ENCODE measurements at regions not wholly inside any gene's neighbourhood (a gene's known extent, or its start where the extent isn't known, plus 50 kb on each side); places are given as distances from the start of the nearest gene placed in this dataset.
A peak's percentile ranks its signal among the peaks of the same experiment; 100 is the strongest.

DNA sequence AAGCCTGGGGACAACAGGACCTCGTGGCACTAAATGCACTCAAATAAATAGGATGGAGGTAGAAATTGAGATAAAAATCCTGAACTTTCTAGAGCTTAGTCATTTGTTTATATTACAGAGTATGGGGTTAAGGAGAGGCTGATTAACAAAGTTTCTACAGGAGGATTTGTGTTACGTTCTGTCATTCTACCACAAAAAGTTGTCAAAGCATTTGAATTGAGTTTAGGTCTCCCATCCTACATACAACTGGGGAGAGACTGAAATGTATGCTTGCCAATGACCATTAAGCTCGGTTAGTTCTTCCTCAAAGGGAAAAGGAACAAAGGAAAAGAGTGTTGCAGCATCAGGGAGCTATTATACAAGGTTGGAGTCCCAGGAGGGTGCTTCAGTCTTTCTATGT lies 597.9 kb downstream of the COL12A1 start:
- no peak overlapping the region for H3K27ac ChIP-seq
- ATAC-seq: no peak
- intact Hi-C loops (cut with DNase I): no loop called here

GRCh38 chr6:74607468-74607867 lies 598.4 kb downstream of the COL12A1 start:
- ATAC-seq: no peak
- TF ChIP-seq, protein P1, sequence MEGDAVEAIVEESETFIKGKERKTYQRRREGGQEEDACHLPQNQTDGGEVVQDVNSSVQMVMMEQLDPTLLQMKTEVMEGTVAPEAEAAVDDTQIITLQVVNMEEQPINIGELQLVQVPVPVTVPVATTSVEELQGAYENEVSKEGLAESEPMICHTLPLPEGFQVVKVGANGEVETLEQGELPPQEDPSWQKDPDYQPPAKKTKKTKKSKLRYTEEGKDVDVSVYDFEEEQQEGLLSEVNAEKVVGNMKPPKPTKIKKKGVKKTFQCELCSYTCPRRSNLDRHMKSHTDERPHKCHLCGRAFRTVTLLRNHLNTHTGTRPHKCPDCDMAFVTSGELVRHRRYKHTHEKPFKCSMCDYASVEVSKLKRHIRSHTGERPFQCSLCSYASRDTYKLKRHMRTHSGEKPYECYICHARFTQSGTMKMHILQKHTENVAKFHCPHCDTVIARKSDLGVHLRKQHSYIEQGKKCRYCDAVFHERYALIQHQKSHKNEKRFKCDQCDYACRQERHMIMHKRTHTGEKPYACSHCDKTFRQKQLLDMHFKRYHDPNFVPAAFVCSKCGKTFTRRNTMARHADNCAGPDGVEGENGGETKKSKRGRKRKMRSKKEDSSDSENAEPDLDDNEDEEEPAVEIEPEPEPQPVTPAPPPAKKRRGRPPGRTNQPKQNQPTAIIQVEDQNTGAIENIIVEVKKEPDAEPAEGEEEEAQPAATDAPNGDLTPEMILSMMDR (IDR thresholded peaks at IDR 0.05): no peak
- no peak for TF ChIP-seq POLR2A (IDR thresholded peaks at IDR 0.05)
- WGBS, 2 donors: 79 to 81% methylated on average over 1 of the region's 1 CpG
- Histone ChIP-seq H3K36me3 (replicated peaks in 1 of 2; ENCODE audit: insufficient read depth in 1 of 2, low read depth in 2 of 2) (no peaks in the 10 kb centered on the region), H3K27ac (no peak overlapping the region), H3K4me1 (no peaks in the 10 kb centered on the region), H3K9me3 (no peaks in the 10 kb centered on the region), H3K4me3 (no peak overlapping the region), H3K27me3 (no peaks in the 10 kb centered on the region)
- DNase-seq: no peak
- intact Hi-C loops (cut with DNase I): no loop called here

More for the DNA sequence above, 597.9 kb downstream of the COL12A1 start:
- WGBS, 2 donors: 61 to 85% methylated on average over 3 of the region's 3 CpGs
- DNase-seq: no peak
- H3K9me3 ChIP-seq: no peaks in the 10 kb centered on the region
- TF ChIP-seq, protein P1 (IDR thresholded peaks at IDR 0.05): no peak
- no peak for TF ChIP-seq POLR2A (IDR thresholded peaks at IDR 0.05)
- no peaks in the 10 kb centered on the region for H3K36me3 ChIP-seq (replicated peaks in 1 of 2; ENCODE audit: insufficient read depth in 1 of 2, low read depth in 2 of 2)
- H3K4me1 ChIP-seq: no peaks in the 10 kb centered on the region
- H3K27me3 ChIP-seq: no peaks in the 10 kb centered on the region
- H3K4me3 ChIP-seq: no peak overlapping the region

DNA sequence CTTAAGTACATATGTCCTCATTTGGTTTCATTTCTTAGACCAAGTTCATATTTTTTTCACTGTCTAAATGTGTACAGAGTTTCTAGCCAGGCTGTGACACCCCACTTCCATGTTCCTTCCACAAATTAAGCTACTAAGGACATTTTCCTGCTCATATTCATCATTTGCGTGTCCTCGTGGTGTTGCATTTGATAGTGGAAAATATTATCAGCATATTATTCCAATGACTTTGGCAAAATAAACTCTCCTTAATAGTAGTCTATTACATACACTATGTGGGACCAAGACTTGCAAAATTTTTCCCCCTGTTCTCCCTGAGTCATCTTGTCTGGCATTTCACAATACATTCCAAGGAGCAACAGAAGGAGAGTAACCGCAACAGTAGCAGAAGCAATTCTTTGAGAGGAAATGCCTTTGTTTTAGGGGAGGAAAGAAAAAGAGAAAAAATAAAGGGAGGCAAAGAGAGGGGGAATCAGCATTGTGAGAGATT lies 599.2 kb downstream of the COL12A1 start:
- ATAC-seq: peak; percentile 38
- WGBS, 2 donors: 73 to 74% methylated on average over 3 of the region's 3 CpGs
- DNase-seq: peak in 1 of 4 donors; percentile 6

GRCh38 chr6:74605922-74606581 lies 599.8 kb downstream of the COL12A1 start:
- Histone ChIP-seq H3K27me3 (no peaks in the 10 kb centered on the region), H3K9me3 (no peaks in the 10 kb centered on the region), H3K36me3 (replicated peaks in 1 of 2; ENCODE audit: insufficient read depth in 1 of 2, low read depth in 2 of 2) (no peaks in the 10 kb centered on the region), H3K4me3 (no peak overlapping the region), H3K27ac (no peak overlapping the region), H3K4me1 (peaks cover 4% of the 10 kb centered on the region)
- ATAC-seq (no peak), DNase-seq (no peak)
- TF ChIP-seq POLR2A (IDR thresholded peaks at IDR 0.05): no peak
- TF ChIP-seq, protein P1 (IDR thresholded peaks at IDR 0.05): no peak
- WGBS, 2 donors: 82 to 89% methylated on average over 3 of the region's 3 CpGs
- intact Hi-C loops (cut with DNase I): no loop called here

More for the DNA sequence above, 599.2 kb downstream of the COL12A1 start:
- intact Hi-C loops (cut with DNase I): no loop called here
- TF ChIP-seq, protein P1 (IDR thresholded peaks at IDR 0.05): no peak
- TF ChIP-seq POLR2A (IDR thresholded peaks at IDR 0.05): no peak
- Histone ChIP-seq H3K4me3 (no peak overlapping the region), H3K4me1 (no peaks in the 10 kb centered on the region), H3K27me3 (no peaks in the 10 kb centered on the region), H3K27ac (no peak overlapping the region), H3K9me3 (no peaks in the 10 kb centered on the region), H3K36me3 (replicated peaks in 1 of 2; ENCODE audit: insufficient read depth in 1 of 2, low read depth in 2 of 2) (no peaks in the 10 kb centered on the region)

DNA sequence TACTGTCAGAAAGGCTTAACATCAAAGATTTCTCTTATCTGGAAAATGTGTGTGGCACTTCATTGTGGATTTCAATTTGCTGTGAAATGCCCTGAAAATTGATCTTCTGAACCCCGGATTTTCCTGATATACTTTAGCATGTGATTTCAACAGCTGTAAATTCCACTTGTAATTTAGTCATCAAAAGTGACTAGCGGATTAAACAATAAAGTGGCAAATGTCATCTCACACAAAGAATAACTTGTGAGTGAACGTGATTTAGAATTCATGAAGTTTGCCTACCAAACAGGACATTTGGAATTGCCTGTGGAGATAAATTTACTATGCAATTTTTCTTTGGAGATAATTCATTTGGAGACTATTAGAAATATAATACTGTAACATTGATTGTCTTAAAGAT lies 601.6 kb downstream of the COL12A1 start:
- no peak for TF ChIP-seq POLR2A (IDR thresholded peaks at IDR 0.05)
- TF ChIP-seq, protein P1 (IDR thresholded peaks at IDR 0.05): no peak
- DNase-seq (no peak), ATAC-seq (no peak)
- no peaks in the 10 kb centered on the region for H3K36me3 ChIP-seq (replicated peaks in 1 of 2; ENCODE audit: insufficient read depth in 1 of 2, low read depth in 2 of 2)
- 68 to 73% methylated on average over 3 of the region's 3 CpGs for WGBS, 2 donors
- peaks cover 4% of the 10 kb centered on the region for H3K4me1 ChIP-seq
- H3K27ac ChIP-seq: no peak overlapping the region
- no peak overlapping the region for H3K4me3 ChIP-seq
- H3K27me3 ChIP-seq: no peaks in the 10 kb centered on the region
- no peaks in the 10 kb centered on the region for H3K9me3 ChIP-seq
- intact Hi-C loops (cut with DNase I): no loop called here
